Activated T-cell treated with anti-CD3 and anti-CD28 coated beads, Interleukin-2, amount 50 U/mL, for 24 hours (primary cell): ENCODE measurements at regions not wholly inside any gene's neighbourhood (a gene's known extent, or its start where the extent isn't known, plus 50 kb on each side); places are given as distances from the start of the nearest gene placed in this dataset.
"Not testable (repeated sequence)": the region's sequence is repeated elsewhere in the genome, so short reads cannot be mapped to it uniquely, and the experiment has no call there.

ENCODE experiments used
- DNase-seq: peaks from one replicate; pipeline ENCODE4 v3.0.0-alpha.2; 2020
- H3K27ac Mint-ChIP-seq: 2 replicates; pipeline ENCODE4 v1.8.0; 2020; ENCODE audit warnings: mild to moderate bottlenecking, mixed read lengths
- H3K27me3 Mint-ChIP-seq: 2 replicates; pipeline ENCODE4 v1.8.0; 2020; ENCODE audit warnings: mixed read lengths
- H3K36me3 Mint-ChIP-seq: 2 replicates; pipeline ENCODE4 v1.8.0; 2020; ENCODE audit warnings: low read depth, mixed read lengths
- H3K4me1 Mint-ChIP-seq: 2 replicates; pipeline ENCODE4 v1.8.0; 2020; ENCODE audit warnings: low read depth, mixed read lengths
- H3K4me3 Mint-ChIP-seq: 2 replicates; pipeline ENCODE4 v1.8.0; 2020; ENCODE audit warnings: mild to moderate bottlenecking, moderate library complexity, mixed read lengths
- H3K9me3 Mint-ChIP-seq: 2 replicates; pipeline ENCODE4 v1.8.0; 2020; ENCODE audit warnings: mixed read lengths

DNA sequence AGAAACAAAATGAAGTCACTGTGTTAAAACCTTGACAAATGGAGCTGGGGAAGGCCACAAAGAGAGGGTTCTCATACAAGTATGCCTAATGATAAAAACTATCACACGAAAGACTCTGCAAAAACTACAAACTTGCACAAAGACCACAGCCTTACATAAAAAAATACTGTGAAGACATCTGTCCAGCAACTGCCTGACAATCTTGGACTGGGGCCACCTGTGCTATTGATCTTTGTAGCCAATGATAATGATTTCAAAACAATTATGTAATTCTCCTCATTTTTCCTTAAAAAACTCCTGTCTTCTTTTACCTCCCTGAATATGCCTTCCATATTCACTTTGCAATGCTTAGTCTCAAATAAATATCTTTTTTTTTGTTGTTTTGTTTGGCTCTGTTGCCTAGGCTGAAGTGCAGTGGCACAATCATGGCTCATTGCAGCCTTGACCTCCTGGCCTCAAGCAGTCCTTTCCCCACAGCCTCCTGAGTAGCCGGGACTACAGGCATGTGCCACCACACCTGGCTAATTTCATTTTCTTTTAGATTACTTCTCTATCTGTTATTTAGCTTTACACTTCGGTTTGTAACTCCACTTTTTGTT, 79.4 kb upstream of the RHOU start:
- DNase-seq, result no peak
- no peak overlapping the region for H3K27ac Mint-ChIP-seq
- no peak overlapping the region for H3K4me3 Mint-ChIP-seq
- no peaks in the 10 kb centered on the region for H3K36me3 Mint-ChIP-seq
- peaks cover 38% of the 10 kb centered on the region for H3K27me3 Mint-ChIP-seq
- H3K4me1 Mint-ChIP-seq, result no peaks in the 10 kb centered on the region
- H3K9me3 Mint-ChIP-seq, result no peaks in the 10 kb centered on the region

GRCh38 chr1:228662007-228662689, 73.1 kb upstream of the RHOU start:
- H3K36me3 Mint-ChIP-seq, H3K4me3 Mint-ChIP-seq, H3K9me3 Mint-ChIP-seq, DNase-seq, H3K4me1 Mint-ChIP-seq, H3K27ac Mint-ChIP-seq, H3K27me3 Mint-ChIP-seq: not testable (repeated sequence)

- peak; percentile 82 for DNase-seq
- Mint-ChIP-seq H3K27ac (no peak overlapping the region), H3K4me3 (no peak overlapping the region)
These were observed 70.8 kb upstream of the RHOU start for GRCh38 chr1:228664399-228664914.

GRCh38 chr1:228666686-228667623, 68.3 kb upstream of the RHOU start:
- Mint-ChIP-seq H3K4me3 (no peak overlapping the region), H3K4me1 (peaks cover 2% of the 10 kb centered on the region), H3K27me3 (peaks cover 2% of the 10 kb centered on the region), H3K9me3 (no peaks in the 10 kb centered on the region), H3K27ac (no peak overlapping the region), H3K36me3 (no peaks in the 10 kb centered on the region)
- DNase-seq, result no peak

More at GRCh38 chr1:228664399-228664914, 70.8 kb upstream of the RHOU start:
- Mint-ChIP-seq H3K4me1 (peaks cover 2% of the 10 kb centered on the region), H3K9me3 (no peaks in the 10 kb centered on the region), H3K27me3 (peaks cover 8% of the 10 kb centered on the region), H3K36me3 (no peaks in the 10 kb centered on the region)

- Mint-ChIP-seq H3K36me3 (no peaks in the 10 kb centered on the region), H3K4me1 (peaks cover 2% of the 10 kb centered on the region), H3K4me3 (no peak overlapping the region), H3K27me3 (no peaks in the 10 kb centered on the region), H3K9me3 (no peaks in the 10 kb centered on the region), H3K27ac (no peak overlapping the region)
- no peak for DNase-seq
These were observed 66.6 kb upstream of the RHOU start for GRCh38 chr1:228668553-228669241.

GRCh38 chr1:228669242-228669585, 66.1 kb upstream of the RHOU start:
- Mint-ChIP-seq H3K4me1 (peaks cover 2% of the 10 kb centered on the region), H3K27me3 (no peaks in the 10 kb centered on the region), H3K36me3 (no peaks in the 10 kb centered on the region), H3K27ac (no peak overlapping the region), H3K9me3 (no peaks in the 10 kb centered on the region), H3K4me3 (no peak overlapping the region)
- DNase-seq, result no peak

DNA sequence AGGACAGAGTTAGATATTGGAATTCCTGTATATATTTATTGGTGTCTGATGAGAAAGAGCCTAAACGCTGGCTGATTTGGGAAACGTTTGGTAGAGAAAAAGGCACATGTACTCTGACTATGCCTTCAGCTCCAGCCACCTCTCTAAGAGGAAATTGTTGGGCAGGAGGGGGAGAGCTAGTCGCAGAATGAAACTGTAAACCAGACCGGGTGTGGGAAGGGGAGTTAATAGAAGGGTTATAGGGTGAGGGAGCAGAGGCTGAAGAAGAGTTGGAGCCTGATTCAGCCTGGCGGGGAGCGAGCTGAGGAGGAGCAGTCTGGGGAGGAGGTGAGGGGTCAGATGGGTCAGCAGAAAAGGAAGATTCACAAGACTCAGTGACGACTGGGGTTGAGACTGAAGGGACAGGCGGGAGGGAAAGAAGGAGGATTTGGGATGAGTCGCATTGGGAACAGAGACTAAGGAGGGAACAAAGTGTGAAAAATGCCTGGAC, 54.2 kb upstream of the RHOU start:
- H3K4me3 Mint-ChIP-seq, H3K4me1 Mint-ChIP-seq, H3K27ac Mint-ChIP-seq, H3K9me3 Mint-ChIP-seq, H3K36me3 Mint-ChIP-seq, DNase-seq: not testable (repeated sequence)
- peaks cover 20% of the 10 kb centered on the region for H3K27me3 Mint-ChIP-seq

GRCh38 chr1:228683428-228683827, 51.9 kb upstream of the RHOU start:
- H3K4me1 Mint-ChIP-seq, result no peaks in the 10 kb centered on the region

DNA sequence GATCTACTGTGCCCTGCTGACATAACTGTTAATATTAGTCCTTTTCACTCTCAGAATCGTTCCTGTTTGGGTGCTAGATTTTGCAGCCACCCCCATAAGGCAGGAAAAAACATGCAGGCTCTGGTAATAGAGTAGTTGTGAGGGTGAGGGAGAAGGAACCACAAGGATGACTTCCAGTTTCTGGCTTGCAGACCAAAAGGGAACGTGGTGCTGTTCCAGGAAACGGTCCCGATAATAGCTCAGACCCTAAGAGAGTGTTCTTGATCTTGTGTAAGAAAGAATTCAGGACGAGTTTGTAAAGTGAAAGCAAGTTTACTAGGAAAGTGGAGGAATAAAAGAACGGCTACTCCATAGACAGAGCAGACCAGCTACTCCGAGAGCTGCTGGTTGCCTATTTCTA, 50.7 kb upstream of the RHOU start:
- H3K27me3 Mint-ChIP-seq, result peaks cover 20% of the 10 kb centered on the region
- no peak for DNase-seq
- H3K27ac Mint-ChIP-seq, result no peak overlapping the region
- no peaks in the 10 kb centered on the region for H3K9me3 Mint-ChIP-seq
- no peaks in the 10 kb centered on the region for H3K4me1 Mint-ChIP-seq
- no peaks in the 10 kb centered on the region for H3K36me3 Mint-ChIP-seq
- no peak overlapping the region for H3K4me3 Mint-ChIP-seq

More at GRCh38 chr1:228683428-228683827, 51.9 kb upstream of the RHOU start:
- DNase-seq, result no peak
- Mint-ChIP-seq H3K9me3 (no peaks in the 10 kb centered on the region), H3K4me3 (no peak overlapping the region), H3K27ac (no peak overlapping the region), H3K36me3 (no peaks in the 10 kb centered on the region), H3K27me3 (peaks cover 20% of the 10 kb centered on the region)

- no peaks in the 10 kb centered on the region for H3K36me3 Mint-ChIP-seq
- peaks cover 20% of the 10 kb centered on the region for H3K27me3 Mint-ChIP-seq
- no peaks in the 10 kb centered on the region for H3K9me3 Mint-ChIP-seq
- H3K4me3 Mint-ChIP-seq, result no peak overlapping the region
- H3K27ac Mint-ChIP-seq, result no peak overlapping the region
- H3K4me1 Mint-ChIP-seq, result no peaks in the 10 kb centered on the region
- no peak for DNase-seq
These were observed 50.1 kb upstream of the RHOU start for GRCh38 chr1:228685081-228685660.
